Aorta (tissue), 5 donors: ENCODE measurements at regions not wholly inside any gene's neighbourhood (a gene's known extent, or its start where the extent isn't known, plus 50 kb on each side); places are given as distances from the start of the nearest gene placed in this dataset.
"Not testable (repeated sequence)": the region's sequence is repeated elsewhere in the genome, so short reads cannot be mapped to it uniquely, and the experiment has no call there.

ENCODE experiments used
- ATAC-seq: fragments of 200-7000 bp; cut with Tn5 transposase; one replicate; pipeline ENCODE4 v1.9.1; 2022; ENCODE audit warnings: moderate library complexity; ENCODE audit not compliant: low FRiP score
- DNase-seq, 2 donors: peaks; one replicate each; pipeline ENCODE4 v3.0.0-alpha.2; 2020
- H3K27ac ChIP-seq, 2 donors: one replicate each; pipeline ENCODE4 v1.5.1; 2013; ENCODE audit warnings: low read length in 2 of 2, mild to moderate bottlenecking in 2 of 2, moderate library complexity in 2 of 2, control low read depth in 1 of 2, inconsistent platforms in 1 of 2, low read depth in 1 of 2
- H3K27me3 ChIP-seq, 2 donors: one replicate each; pipeline ENCODE4 v1.6.1; 2013; ENCODE audit warnings: control low read depth in 1 of 2, low read length in 1 of 2, mild to moderate bottlenecking in 1 of 2, moderate library complexity in 1 of 2; ENCODE audit not compliant: insufficient read depth in 2 of 2, control insufficient read depth in 1 of 2
- H3K36me3 ChIP-seq, 2 donors: one replicate each; pipeline ENCODE4 v1.6.1; 2013; ENCODE audit warnings: control low read depth in 1 of 2, low read length in 1 of 2, mild to moderate bottlenecking in 1 of 2; ENCODE audit not compliant: insufficient read depth in 2 of 2, control insufficient read depth in 1 of 2
- H3K4me1 ChIP-seq, 2 donors: one replicate each; pipeline ENCODE4 v1.6.1; 2013; ENCODE audit warnings: low read length in 2 of 2, control low read depth in 1 of 2, mild to moderate bottlenecking in 1 of 2, moderate library complexity in 1 of 2; ENCODE audit not compliant: insufficient read depth in 2 of 2, control insufficient read depth in 1 of 2
- H3K4me3 ChIP-seq, 2 donors: one replicate each; pipeline ENCODE4 v1.5.1; 2013; ENCODE audit warnings: low read length in 2 of 2, control low read depth in 1 of 2, mild to moderate bottlenecking in 1 of 2
- H3K9me3 ChIP-seq: one replicate; pipeline ENCODE4 v1.6.1; 2013; ENCODE audit warnings: mild to moderate bottlenecking, low read length; ENCODE audit not compliant: control insufficient read depth
- WGBS, 2 donors: extraction: QIAGEN DNeasy Blood & Tissue Kit; methylation state at CpG; one replicate each; pipeline ENCODE4 v1.1.7; 2013; 5-methylcytosine and 5-hydroxymethylcytosine counted together
- intact Hi-C, 2 donors: fragments of 100-400 bp; cut with DNase I; formaldehyde crosslinking; loops; one replicate each; pipeline versions ENCODE4 v1.14.2 to v1.15.0; 2022
- donor health status: healthy with polysubstance abuse.
- donor health status: Bipolar disorder and iron deficiency.
- donor health status: DM: no; HTN: no; CAD: no.
- donor health status: DM: no; HTN: no; CAD: no.
- donor health status: DM: yes; HTN: yes; CAD: no.

DNA sequence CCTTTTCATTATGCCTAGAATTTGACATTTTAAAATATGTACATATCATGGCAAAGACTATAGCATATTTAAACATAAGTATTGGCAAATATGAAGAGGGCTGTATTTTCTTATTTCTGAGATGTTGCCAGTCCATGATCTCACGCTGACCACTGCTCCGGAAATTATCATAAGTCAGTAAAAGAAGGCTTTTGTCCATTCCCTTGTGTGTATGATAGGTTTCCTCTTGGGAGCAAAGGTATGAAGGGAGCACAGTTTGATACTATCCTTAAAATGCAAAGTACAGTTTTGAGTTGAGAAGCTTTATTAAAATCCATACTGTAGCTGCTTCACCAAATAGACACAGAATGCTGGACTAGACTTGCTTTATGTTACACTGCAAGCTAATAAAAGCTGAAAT lies 52.6 kb upstream of the AGA start:
- no peak overlapping the region for H3K27ac ChIP-seq
- H3K9me3 ChIP-seq: peaks cover 1% of the 10 kb centered on the region
- intact Hi-C loops: no loop called here
- H3K27me3 ChIP-seq: no peaks in the 10 kb centered on the region
- H3K4me3 ChIP-seq: no peak overlapping the region
- ATAC-seq: no peak
- DNase-seq: no peak
- 62 to 66% methylated on average over 2 of the region's 2 CpGs for WGBS, 2 donors
- no peaks in the 10 kb centered on the region for H3K36me3 ChIP-seq
- no peaks in the 10 kb centered on the region for H3K4me1 ChIP-seq

DNA sequence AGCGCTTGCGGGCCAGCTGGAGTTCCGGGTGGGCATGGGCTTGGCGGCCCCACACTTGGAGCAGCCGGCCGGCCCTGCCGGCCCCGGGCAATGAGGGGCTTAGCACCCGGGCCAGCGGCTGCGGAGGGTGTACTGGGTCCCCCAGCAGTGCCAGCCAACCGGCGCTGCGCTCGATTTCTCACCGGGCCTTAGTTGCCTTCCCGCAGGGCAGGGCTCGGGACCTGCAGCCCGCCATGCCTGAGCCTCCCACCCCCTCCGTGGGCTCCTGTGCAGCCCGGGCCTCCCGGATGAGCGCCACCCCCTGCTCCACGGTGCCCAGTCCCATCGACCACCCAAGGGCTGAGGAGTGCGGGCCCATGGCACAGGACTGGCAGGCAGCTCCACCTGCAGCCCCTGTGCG lies 53.4 kb upstream of the AGA start:
- H3K36me3 ChIP-seq, H3K9me3 ChIP-seq, ATAC-seq, H3K4me3 ChIP-seq, H3K27ac ChIP-seq, H3K27me3 ChIP-seq, DNase-seq, intact Hi-C loops, H3K4me1 ChIP-seq: not testable (repeated sequence)
- 94 to 96% methylated on average over 25 to 27 of the region's 27 CpGs for WGBS, 2 donors

DNA sequence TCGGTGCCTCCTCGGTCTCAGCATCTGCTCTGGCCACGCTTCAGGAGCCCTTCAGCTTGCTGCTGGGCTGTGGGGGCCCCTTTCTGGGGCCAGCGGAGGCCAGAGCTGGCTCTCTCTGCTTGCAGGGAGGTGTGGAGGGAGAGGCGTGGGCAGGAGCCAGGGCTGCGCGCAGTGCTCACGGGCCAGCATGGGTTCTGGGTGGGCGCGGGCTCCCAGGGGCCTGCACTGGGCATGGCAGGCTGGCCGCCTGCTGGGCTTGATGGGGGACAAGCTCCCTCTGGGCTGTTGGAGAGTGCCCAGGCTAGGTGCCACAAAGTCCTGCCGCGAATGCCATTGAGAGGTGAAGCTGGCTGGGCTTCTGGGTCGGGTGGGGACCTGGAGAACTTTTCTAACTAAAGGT lies 57.3 kb upstream of the AGA start:
- H3K36me3 ChIP-seq: no peaks in the 10 kb centered on the region
- H3K27me3 ChIP-seq: no peaks in the 10 kb centered on the region
- WGBS, 2 donors: 83 to 88% methylated on average over 14 of the region's 14 CpGs
- intact Hi-C loops: no loop called here
- ATAC-seq: no peak
- H3K9me3 ChIP-seq: peaks cover 1% of the 10 kb centered on the region
- DNase-seq: no peak
- H3K4me1 ChIP-seq: no peaks in the 10 kb centered on the region
- no peak overlapping the region for H3K27ac ChIP-seq
- H3K4me3 ChIP-seq: no peak overlapping the region

DNA sequence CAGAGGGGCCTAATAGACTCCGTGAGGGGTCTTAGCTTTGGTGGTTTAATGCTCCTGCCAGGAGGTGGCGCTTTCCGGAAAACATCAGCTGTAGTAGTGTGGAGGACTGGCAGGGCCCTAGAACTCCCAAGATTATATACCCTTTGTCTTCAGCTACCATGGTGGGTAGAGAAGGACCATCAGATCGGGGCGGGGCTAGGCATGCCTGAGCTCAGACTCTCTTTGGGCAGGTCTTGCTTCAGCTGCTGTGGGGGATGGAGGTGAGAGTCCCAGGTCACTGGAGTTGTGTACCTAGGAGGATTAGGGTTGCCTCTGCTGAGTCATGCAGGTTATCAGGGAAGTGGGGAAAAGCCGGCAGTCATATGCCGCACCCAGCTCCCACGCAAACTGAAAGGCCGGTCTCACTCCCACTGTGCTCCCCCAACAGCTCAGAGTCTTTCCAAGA lies 63.0 kb upstream of the AGA start:
- no peak for ATAC-seq
- H3K4me3 ChIP-seq: no peak overlapping the region
- WGBS, 2 donors: 94 to 97% methylated on average over 9 of the region's 9 CpGs
- H3K9me3 ChIP-seq: no peaks in the 10 kb centered on the region
- DNase-seq: no peak
- H3K27ac ChIP-seq: no peak overlapping the region
- H3K4me1 ChIP-seq: no peaks in the 10 kb centered on the region
- no peaks in the 10 kb centered on the region for H3K36me3 ChIP-seq
- H3K27me3 ChIP-seq: no peaks in the 10 kb centered on the region
- intact Hi-C loops: no loop called here

DNA sequence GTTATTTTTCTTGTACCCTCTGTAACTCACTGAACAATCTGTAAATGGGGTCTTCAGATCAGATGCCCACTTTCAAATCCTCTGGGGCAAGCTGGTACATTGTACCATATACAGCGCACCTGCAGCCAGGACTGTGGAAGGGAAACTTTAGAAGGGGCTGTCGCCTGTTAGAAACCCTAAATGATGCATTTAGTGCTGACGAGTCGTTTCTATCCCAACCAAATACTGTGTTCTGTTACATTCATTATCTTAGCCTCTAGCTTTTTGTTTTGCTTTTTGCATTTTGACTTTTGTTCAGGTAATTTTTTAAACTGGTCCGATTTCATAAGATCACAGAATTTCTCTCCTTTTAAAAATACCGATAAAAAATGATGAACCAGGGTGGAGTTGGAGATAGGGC lies 66.4 kb upstream of the AGA start:
- 86 to 91% methylated on average over 6 of the region's 6 CpGs for WGBS, 2 donors
- ATAC-seq: no peak
- Histone ChIP-seq H3K36me3 (no peaks in the 10 kb centered on the region), H3K27me3 (no peaks in the 10 kb centered on the region), H3K27ac (no peak overlapping the region), H3K9me3 (no peaks in the 10 kb centered on the region), H3K4me1 (no peaks in the 10 kb centered on the region), H3K4me3 (no peak overlapping the region)
- intact Hi-C loops: no loop called here
- DNase-seq: no peak

DNA sequence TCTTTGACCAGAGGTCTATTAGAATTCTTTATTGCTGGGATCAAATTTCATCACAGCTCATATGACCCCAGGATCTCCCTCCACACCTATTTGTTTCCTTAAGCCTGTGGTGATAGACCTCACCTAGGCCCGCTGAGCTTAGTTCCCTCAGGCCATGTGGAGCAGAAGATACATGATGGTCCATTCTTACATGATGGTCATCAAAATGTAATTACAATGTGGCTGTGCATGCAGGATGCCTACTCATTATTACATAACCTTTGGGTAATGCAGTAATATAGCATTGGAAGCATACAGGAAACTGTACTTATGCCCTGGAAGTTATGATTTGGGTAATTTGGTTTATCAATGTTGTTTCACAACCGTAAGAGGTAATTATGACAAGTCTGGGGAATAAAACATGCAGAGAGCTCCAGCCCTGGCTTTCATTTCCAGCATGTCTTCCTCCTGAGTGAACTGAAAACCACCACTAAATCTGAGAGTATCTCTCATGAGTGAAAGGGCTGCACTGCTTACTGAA lies 67.0 kb upstream of the AGA start:
- no peaks in the 10 kb centered on the region for H3K4me1 ChIP-seq
- H3K27ac ChIP-seq: no peak overlapping the region
- 72 to 77% methylated on average over 2 of the region's 2 CpGs for WGBS, 2 donors
- DNase-seq: no peak
- no peak for ATAC-seq
- H3K36me3 ChIP-seq: no peaks in the 10 kb centered on the region
- intact Hi-C loops: no loop called here
- H3K27me3 ChIP-seq: no peaks in the 10 kb centered on the region
- H3K9me3 ChIP-seq: no peaks in the 10 kb centered on the region
- H3K4me3 ChIP-seq: no peak overlapping the region

DNA sequence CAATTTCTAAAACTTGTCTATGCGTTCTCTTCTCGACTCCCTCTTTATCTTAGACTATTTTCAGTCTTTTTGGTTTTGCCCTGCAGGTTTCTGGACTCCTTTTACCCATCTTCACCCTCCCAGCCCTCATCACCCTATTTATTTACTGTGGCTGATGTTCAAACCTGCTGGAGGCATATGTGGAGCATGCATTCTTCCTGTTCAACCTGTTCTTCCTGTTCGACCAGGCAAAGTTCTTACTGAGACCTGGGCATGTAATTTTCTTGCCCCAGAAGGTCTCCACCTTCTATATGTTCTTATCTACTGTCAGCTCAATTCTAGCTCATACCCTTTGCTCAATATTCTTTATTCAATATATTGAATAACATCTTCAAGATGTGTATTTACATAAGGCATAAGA lies 69.4 kb upstream of the AGA start:
- H3K36me3 ChIP-seq: no peaks in the 10 kb centered on the region
- no peaks in the 10 kb centered on the region for H3K9me3 ChIP-seq
- no peak for ATAC-seq
- H3K27me3 ChIP-seq: no peaks in the 10 kb centered on the region
- DNase-seq: no peak
- no peaks in the 10 kb centered on the region for H3K4me1 ChIP-seq
- H3K27ac ChIP-seq: no peak overlapping the region
- H3K4me3 ChIP-seq: no peak overlapping the region
- intact Hi-C loops: no loop called here
- WGBS, 2 donors: 90 to 91% methylated on average over 3 of the region's 3 CpGs

DNA sequence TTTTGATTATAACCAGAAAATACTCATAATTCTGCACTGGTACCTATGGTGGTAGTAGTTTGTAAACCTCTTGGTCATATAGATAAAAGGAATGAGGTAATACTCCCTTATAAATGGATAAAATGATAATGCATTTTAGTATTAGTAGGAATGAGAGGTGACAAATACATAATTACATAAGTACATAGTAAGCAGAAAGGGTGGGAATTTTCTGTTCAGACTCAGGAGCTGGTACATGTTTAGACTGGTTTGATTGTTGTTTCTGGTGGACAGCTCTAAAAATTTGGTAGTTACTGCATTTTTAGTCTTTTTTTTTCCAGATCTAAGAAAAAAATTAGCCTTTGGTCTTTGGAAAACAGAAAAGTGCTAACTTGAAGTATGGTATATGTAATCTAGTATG lies 70.4 kb upstream of the AGA start:
- Histone ChIP-seq H3K9me3 (no peaks in the 10 kb centered on the region), H3K4me3 (no peak overlapping the region), H3K4me1 (no peaks in the 10 kb centered on the region), H3K27me3 (no peaks in the 10 kb centered on the region), H3K27ac (no peak overlapping the region), H3K36me3 (no peaks in the 10 kb centered on the region)
- intact Hi-C loops: no loop called here
- DNase-seq: no peak
- no peak for ATAC-seq

DNA sequence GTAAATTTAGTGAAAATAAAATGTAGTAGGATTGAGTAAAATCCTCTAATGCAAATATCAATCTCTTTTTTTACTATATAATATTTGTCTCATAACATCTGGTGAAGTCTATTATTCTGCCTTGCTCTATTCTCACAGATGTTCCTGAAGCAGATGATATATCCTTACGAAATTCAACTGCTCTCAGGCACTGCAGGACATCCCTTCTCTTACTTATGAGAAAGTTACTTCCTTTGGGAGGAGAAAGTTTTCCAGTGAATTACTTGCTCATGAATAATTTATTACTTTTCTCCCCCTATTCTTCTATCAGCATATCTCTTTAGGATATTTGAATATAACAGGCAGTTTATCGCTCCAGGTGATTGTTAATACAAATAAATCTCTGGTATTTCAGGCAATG lies 75.6 kb upstream of the AGA start:
- no peaks in the 10 kb centered on the region for H3K4me1 ChIP-seq
- no peak overlapping the region for H3K27ac ChIP-seq
- DNase-seq (no peak), ATAC-seq (no peak)
- H3K36me3 ChIP-seq: no peaks in the 10 kb centered on the region
- no peak overlapping the region for H3K4me3 ChIP-seq
- intact Hi-C loops: no loop called here
- H3K9me3 ChIP-seq: no peaks in the 10 kb centered on the region
- no peaks in the 10 kb centered on the region for H3K27me3 ChIP-seq
- 93 to 97% methylated on average over 2 of the region's 2 CpGs for WGBS, 2 donors
